ENCODE measurements at regions not wholly inside any gene's neighbourhood (a gene's known extent, or its start where the extent isn't known, plus 50 kb on each side); places are given as distances from the start of the nearest gene placed in this dataset.

- TF ChIP-seq SUZ12 (IDR thresholded peaks at IDR 0.05), result no peak
- TF ChIP-seq BHLHE40 (IDR thresholded peaks at IDR 0.05; ENCODE audit: borderline replicate concordance), result no peak
- no peak for TF ChIP-seq PKNOX1 (IDR thresholded peaks at IDR 0.05)
- no peak for TF ChIP-seq L3MBTL2 (conservative IDR thresholded peaks at IDR 0.05)
- TF ChIP-seq FOXM1 (IDR thresholded peaks at IDR 0.05; ENCODE audit: borderline replicate concordance), result no peak
- no peak for TF ChIP-seq HDGF (IDR thresholded peaks at IDR 0.05; ENCODE audit: borderline replicate concordance)
- no peak for TF ChIP-seq ELF4 (IDR thresholded peaks at IDR 0.05)
- TF ChIP-seq SP1 (IDR thresholded peaks at IDR 0.05), result no peak
- no peak for TF ChIP-seq ZNF384 (IDR thresholded peaks at IDR 0.05)
- TF ChIP-seq NFRKB (IDR thresholded peaks at IDR 0.05), result no peak
Observed at GRCh38 chr19:30968841-30969399, 380.3 kb downstream of the TSHZ3 start.

Data from HEK293T (cell line).